ENCODE measurements at regions not wholly inside any gene's neighbourhood (a gene's known extent, or its start where the extent isn't known, plus 50 kb on each side); places are given as distances from the start of the nearest gene placed in this dataset.

GRCh38 chr13:53101883-53102282 is 73.3 kb downstream of the OLFM4 start:
- DNase-seq = no peak
- Histone ChIP-seq H3K4me3 (no peak overlapping the region), H3K27me3 (no peaks in the 10 kb centered on the region), H3K36me3 (no peaks in the 10 kb centered on the region), H3K27ac (no peak overlapping the region), H3K4me1 (no peaks in the 10 kb centered on the region), H3K9me3 (no peaks in the 10 kb centered on the region)
- TF ChIP-seq CTCF (IDR thresholded peaks at IDR 0.05) (no peak), POLR2A (IDR thresholded peaks at IDR 0.05) (no peak)

GRCh38 chr13:53104136-53104535 is 75.5 kb downstream of the OLFM4 start:
- H3K27me3 ChIP-seq = no peaks in the 10 kb centered on the region
- no peak for TF ChIP-seq POLR2A (IDR thresholded peaks at IDR 0.05)
- TF ChIP-seq CTCF (IDR thresholded peaks at IDR 0.05) = no peak
- H3K27ac ChIP-seq = no peak overlapping the region
- no peak overlapping the region for H3K4me3 ChIP-seq
- no peaks in the 10 kb centered on the region for H3K4me1 ChIP-seq
- H3K9me3 ChIP-seq = no peaks in the 10 kb centered on the region
- H3K36me3 ChIP-seq = no peaks in the 10 kb centered on the region
- DNase-seq = no peak

- no peaks in the 10 kb centered on the region for H3K4me1 ChIP-seq
- no peak for DNase-seq
- no peak overlapping the region for H3K4me3 ChIP-seq
- H3K36me3 ChIP-seq = no peaks in the 10 kb centered on the region
- no peak overlapping the region for H3K27ac ChIP-seq
- no peaks in the 10 kb centered on the region for H3K27me3 ChIP-seq
- H3K9me3 ChIP-seq = no peaks in the 10 kb centered on the region
- no peak for TF ChIP-seq CTCF (IDR thresholded peaks at IDR 0.05)
- TF ChIP-seq POLR2A (IDR thresholded peaks at IDR 0.05) = no peak
Observed at GRCh38 chr13:53105477-53105876, 76.9 kb downstream of the OLFM4 start.

GRCh38 chr13:53105890-53106289 is 77.3 kb downstream of the OLFM4 start:
- H3K27me3 ChIP-seq = no peaks in the 10 kb centered on the region
- DNase-seq = no peak
- H3K4me1 ChIP-seq = no peaks in the 10 kb centered on the region
- no peaks in the 10 kb centered on the region for H3K9me3 ChIP-seq
- no peak overlapping the region for H3K27ac ChIP-seq
- no peak for TF ChIP-seq CTCF (IDR thresholded peaks at IDR 0.05)
- no peak for TF ChIP-seq POLR2A (IDR thresholded peaks at IDR 0.05)
- H3K4me3 ChIP-seq = no peak overlapping the region
- H3K36me3 ChIP-seq = no peaks in the 10 kb centered on the region

- H3K36me3 ChIP-seq = no peaks in the 10 kb centered on the region
- no peaks in the 10 kb centered on the region for H3K9me3 ChIP-seq
- H3K27me3 ChIP-seq = no peaks in the 10 kb centered on the region
- H3K27ac ChIP-seq = no peak overlapping the region
- no peak for DNase-seq
- H3K4me3 ChIP-seq = no peak overlapping the region
- no peaks in the 10 kb centered on the region for H3K4me1 ChIP-seq
- TF ChIP-seq CTCF (IDR thresholded peaks at IDR 0.05) = no peak
- no peak for TF ChIP-seq POLR2A (IDR thresholded peaks at IDR 0.05)
Observed at GRCh38 chr13:53110181-53110580, 81.6 kb downstream of the OLFM4 start.

GRCh38 chr13:53110614-53111013 is 82.0 kb downstream of the OLFM4 start:
- TF ChIP-seq POLR2A (IDR thresholded peaks at IDR 0.05) (no peak), CTCF (IDR thresholded peaks at IDR 0.05) (no peak)
- Histone ChIP-seq H3K4me3 (no peak overlapping the region), H3K27ac (no peak overlapping the region), H3K36me3 (no peaks in the 10 kb centered on the region), H3K9me3 (no peaks in the 10 kb centered on the region), H3K4me1 (no peaks in the 10 kb centered on the region), H3K27me3 (no peaks in the 10 kb centered on the region)
- DNase-seq = no peak
